Muscle of arm (tissue), 1 donor: ENCODE measurements at regions not wholly inside any gene's neighbourhood (a gene's known extent, or its start where the extent isn't known, plus 50 kb on each side); places are given as distances from the start of the nearest gene placed in this dataset.

Experiments
- DNase-seq: peaks from one replicate; pipeline ENCODE4 v3.0.0-alpha.2; 2013

- no peak for DNase-seq
These were observed 435.4 kb upstream of the TSHZ3 start for GRCh38 chr19:31784671-31785101.

- no peak for DNase-seq
These were observed 452.4 kb upstream of the TSHZ3 start for GRCh38 chr19:31801611-31802010.

- DNase-seq = no peak
These were observed 454.7 kb upstream of the TSHZ3 start for GRCh38 chr19:31803835-31804446.

- DNase-seq = no peak
These were observed 455.4 kb upstream of the TSHZ3 start for GRCh38 chr19:31804668-31805067.

GRCh38 chr19:31810536-31811109, 461.4 kb upstream of the TSHZ3 start:
- no peak for DNase-seq

GRCh38 chr19:31817971-31818797, 468.9 kb upstream of the TSHZ3 start:
- DNase-seq = peak; percentile 3

GRCh38 chr19:31818798-31819105, 469.5 kb upstream of the TSHZ3 start:
- peak; percentile 35 for DNase-seq

- no peak for DNase-seq
These were observed 470.6 kb upstream of the TSHZ3 start for GRCh38 chr19:31819837-31820236.

GRCh38 chr19:31821346-31821745, 472.1 kb upstream of the TSHZ3 start:
- DNase-seq = no peak

- DNase-seq = no peak
These were observed 476.2 kb upstream of the TSHZ3 start for GRCh38 chr19:31825134-31826094.

GRCh38 chr19:31826325-31826724, 477.1 kb upstream of the TSHZ3 start:
- DNase-seq = no peak

- DNase-seq = no peak
These were observed 482.4 kb upstream of the TSHZ3 start for GRCh38 chr19:31831421-31832175.

- no peak for DNase-seq
These were observed 482.9 kb upstream of the TSHZ3 start for GRCh38 chr19:31832176-31832548.

GRCh38 chr19:31834070-31834469, 484.8 kb upstream of the TSHZ3 start:
- DNase-seq = no peak

GRCh38 chr19:31838163-31838815, 489.1 kb upstream of the TSHZ3 start:
- peak; percentile 2 for DNase-seq

- no peak for DNase-seq
These were observed 491.1 kb upstream of the TSHZ3 start for GRCh38 chr19:31840371-31840770.

GRCh38 chr19:31841755-31842154, 492.5 kb upstream of the TSHZ3 start:
- DNase-seq = no peak

- DNase-seq = no peak
These were observed 482.3 kb upstream of the ZNF507 start for GRCh38 chr19:31863122-31863521.

- DNase-seq = no peak
These were observed 471.1 kb upstream of the ZNF507 start for GRCh38 chr19:31874313-31874712.

- no peak for DNase-seq
These were observed 469.8 kb upstream of the ZNF507 start for GRCh38 chr19:31875591-31875990.

GRCh38 chr19:31880283-31880682, 465.1 kb upstream of the ZNF507 start:
- DNase-seq = no peak
